ENCODE measurements at regions not wholly inside any gene's neighbourhood (a gene's known extent, or its start where the extent isn't known, plus 50 kb on each side); places are given as distances from the start of the nearest gene placed in this dataset.

GRCh38 chr20:53840532-53840931, 229.9 kb downstream of the BCAS1 start:
- H3K4me3 ChIP-seq: no peak overlapping the region
- no peak overlapping the region for H3K27ac ChIP-seq
- no peaks in the 10 kb centered on the region for H3K9me3 ChIP-seq
- DNase-seq (ENCODE audit: low spot score): no peak
- no peaks in the 10 kb centered on the region for H3K4me1 ChIP-seq
- H3K36me3 ChIP-seq: no peaks in the 10 kb centered on the region
- no peaks in the 10 kb centered on the region for H3K27me3 ChIP-seq
- TF ChIP-seq CTCF (IDR thresholded peaks at IDR 0.05): no peak

- Histone ChIP-seq H3K27ac (no peak overlapping the region), H3K4me3 (no peak overlapping the region), H3K27me3 (no peaks in the 10 kb centered on the region), H3K36me3 (no peaks in the 10 kb centered on the region), H3K9me3 (no peaks in the 10 kb centered on the region), H3K4me1 (no peaks in the 10 kb centered on the region)
- no peak for TF ChIP-seq CTCF (IDR thresholded peaks at IDR 0.05)
- DNase-seq (ENCODE audit: low spot score): no peak
Observed at GRCh38 chr20:53839423-53840176, 230.8 kb downstream of the BCAS1 start.

- no peaks in the 10 kb centered on the region for H3K36me3 ChIP-seq
- H3K27me3 ChIP-seq: no peaks in the 10 kb centered on the region
- H3K4me3 ChIP-seq: no peak overlapping the region
- no peaks in the 10 kb centered on the region for H3K4me1 ChIP-seq
- no peak overlapping the region for H3K27ac ChIP-seq
- H3K9me3 ChIP-seq: no peaks in the 10 kb centered on the region
- no peak for TF ChIP-seq CTCF (IDR thresholded peaks at IDR 0.05)
- DNase-seq (ENCODE audit: low spot score): no peak
Observed at GRCh38 chr20:53838311-53838868, 232.0 kb downstream of the BCAS1 start.

- DNase-seq (ENCODE audit: low spot score): no peak
- no peaks in the 10 kb centered on the region for H3K4me1 ChIP-seq
- no peaks in the 10 kb centered on the region for H3K9me3 ChIP-seq
- H3K36me3 ChIP-seq: no peaks in the 10 kb centered on the region
- no peak overlapping the region for H3K4me3 ChIP-seq
- no peak for TF ChIP-seq CTCF (IDR thresholded peaks at IDR 0.05)
- no peaks in the 10 kb centered on the region for H3K27me3 ChIP-seq
- no peak overlapping the region for H3K27ac ChIP-seq
Observed at GRCh38 chr20:53837126-53837826, 233.1 kb downstream of the BCAS1 start.

GRCh38 chr20:53834749-53835148, 235.6 kb downstream of the BCAS1 start:
- DNase-seq (ENCODE audit: low spot score): no peak
- Histone ChIP-seq H3K27me3 (no peaks in the 10 kb centered on the region), H3K4me3 (no peak overlapping the region), H3K36me3 (no peaks in the 10 kb centered on the region), H3K9me3 (no peaks in the 10 kb centered on the region), H3K27ac (no peak overlapping the region), H3K4me1 (peaks cover 0 to 11% of the 10 kb centered on the region in 2 donors)
- no peak for TF ChIP-seq CTCF (IDR thresholded peaks at IDR 0.05)

Measured in right atrium auricular region (tissue), 2 donors.